Sigmoid colon (tissue), 6 donors: ENCODE measurements at regions not wholly inside any gene's neighbourhood (a gene's known extent, or its start where the extent isn't known, plus 50 kb on each side); places are given as distances from the start of the nearest gene placed in this dataset.

Experiments used
- DNase-seq: peaks from one replicate; pipeline ENCODE4 v3.0.0-alpha.2; 2019
- H3K27ac ChIP-seq, 4 donors: fragments of 200-600 bp; sonication (generic); one replicate each; pipeline ENCODE4 v1.5.1; 2016 to 2019; ENCODE audit warnings: mild to moderate bottlenecking in 1 of 4
- H3K27me3 ChIP-seq, 3 donors: fragments of 200-600 bp; sonication (generic); one replicate each; pipeline ENCODE4 v1.5.1; 2019; ENCODE audit warnings: mild to moderate bottlenecking in 1 of 3
- H3K36me3 ChIP-seq, 4 donors: fragments of 200-600 bp; sonication (generic); one replicate each; pipeline ENCODE4 v1.5.1; 2016 to 2019
- H3K4me1 ChIP-seq, 4 donors: fragments of 200-600 bp; sonication (generic); one replicate each; pipeline ENCODE4 v1.5.1; 2017 to 2019
- H3K4me3 ChIP-seq, 4 donors: fragments of 200-600 bp; sonication (generic); one replicate each; pipeline ENCODE4 v1.5.1; 2017 to 2019; ENCODE audit warnings: mild to moderate bottlenecking in 2 of 4, moderate library complexity in 1 of 4
- H3K9me3 ChIP-seq, 4 donors: fragments of 200-600 bp in 3 of 4; sonication (generic) in 3 of 4; one replicate each; pipeline versions ENCODE4 v1.5.1 to v1.6.1; 2013 to 2019
- CTCF ChIP-seq, 4 experiments: fragments of 450-650 bp in 3 of 4; fragments of 200-600 bp in 1 of 4; IDR thresholded peaks; one replicate each; pipeline ENCODE4 v1.5.1; 2016 to 2019; ENCODE audit warnings: antibody characterized with exemption in 4 of 4, mild to moderate bottlenecking in 3 of 4, moderate library complexity in 2 of 4
- EP300 ChIP-seq, 4 donors: sonication (generic); formaldehyde crosslinking; IDR thresholded peaks; one replicate each; pipeline ENCODE4 v1.6.1; 2017; ENCODE audit warnings: antibody characterized with exemption in 4 of 4
- POLR2A ChIP-seq, 2 donors: fragments of 450-650 bp; IDR thresholded peaks; one replicate each; pipeline ENCODE4 v1.6.1; 2016; ENCODE audit warnings: antibody characterized with exemption in 2 of 2, mild to moderate bottlenecking in 2 of 2, moderate library complexity in 2 of 2
- POLR2AphosphoS5 ChIP-seq, 4 donors: sonication (generic); formaldehyde crosslinking; IDR thresholded peaks; one replicate each; pipeline ENCODE4 v1.6.1; 2017; ENCODE audit warnings: antibody characterized with exemption in 4 of 4
- WGBS, 2 donors: extraction: QIAGEN DNeasy Blood & Tissue Kit; methylation state at CpG; one replicate each; pipeline ENCODE4 v1.1.7; 2013; 5-methylcytosine and 5-hydroxymethylcytosine counted together
- intact Hi-C: fragments of 100-400 bp; cut with DNase I; formaldehyde crosslinking; loops from one replicate; pipeline ENCODE4 v1.15.1; 2023
- donor health status: healthy with polysubstance abuse.
- donor health status: healthy.

GRCh38 chr5:118321081-118321480, 667.3 kb downstream of the DTWD2 start:
- 86 to 88% methylated on average over 2 of the region's 2 CpGs for WGBS, 2 donors
- intact Hi-C loops, result no loop called here
- DNase-seq, result no peak
- no peaks in the 10 kb centered on the region for H3K36me3 ChIP-seq
- H3K27me3 ChIP-seq, result no peaks in the 10 kb centered on the region
- H3K4me1 ChIP-seq, result no peaks in the 10 kb centered on the region
- H3K4me3 ChIP-seq, result no peak overlapping the region
- H3K9me3 ChIP-seq, result no peaks in the 10 kb centered on the region
- no peak overlapping the region for H3K27ac ChIP-seq
- TF ChIP-seq POLR2A (IDR thresholded peaks at IDR 0.05), result no peak
- TF ChIP-seq CTCF (IDR thresholded peaks at IDR 0.05), result no peak
- no peak for TF ChIP-seq POLR2AphosphoS5 (IDR thresholded peaks at IDR 0.05)
- TF ChIP-seq EP300 (IDR thresholded peaks at IDR 0.05), result no peak

GRCh38 chr5:118320121-118320520, 668.2 kb downstream of the DTWD2 start:
- no peak for DNase-seq
- H3K36me3 ChIP-seq, result no peaks in the 10 kb centered on the region
- 88 to 91% methylated on average over 4 of the region's 4 CpGs for WGBS, 2 donors
- H3K27me3 ChIP-seq, result no peaks in the 10 kb centered on the region
- no peaks in the 10 kb centered on the region for H3K9me3 ChIP-seq
- H3K4me3 ChIP-seq, result no peak overlapping the region
- no peak for TF ChIP-seq CTCF (IDR thresholded peaks at IDR 0.05)
- no peak overlapping the region for H3K27ac ChIP-seq
- no peaks in the 10 kb centered on the region for H3K4me1 ChIP-seq
- intact Hi-C loops, result no loop called here

- intact Hi-C loops, result no loop called here
- H3K4me3 ChIP-seq, result no peak overlapping the region
- no peaks in the 10 kb centered on the region for H3K4me1 ChIP-seq
- no peaks in the 10 kb centered on the region for H3K36me3 ChIP-seq
- H3K27me3 ChIP-seq, result no peaks in the 10 kb centered on the region
- no peak for TF ChIP-seq CTCF (IDR thresholded peaks at IDR 0.05)
- TF ChIP-seq EP300 (IDR thresholded peaks at IDR 0.05), result no peak
- no peak for TF ChIP-seq POLR2A (IDR thresholded peaks at IDR 0.05)
- no peak for TF ChIP-seq POLR2AphosphoS5 (IDR thresholded peaks at IDR 0.05)
- DNase-seq, result no peak
- whole genome bisulfite sequencing, 2 donors, result 68 to 77% methylated on average over 3 of the region's 3 CpGs
- H3K27ac ChIP-seq, result no peak overlapping the region
- H3K9me3 ChIP-seq, result no peaks in the 10 kb centered on the region
Measured at GRCh38 chr5:118314931-118315330, 673.4 kb downstream of the DTWD2 start.

GRCh38 chr5:118311103-118311819, 677.1 kb downstream of the DTWD2 start:
- intact Hi-C loops, result no loop called here

More at GRCh38 chr5:118311103-118311819, 677.1 kb downstream of the DTWD2 start:
- Histone ChIP-seq H3K27ac (no peak overlapping the region), H3K4me1 (no peaks in the 10 kb centered on the region), H3K9me3 (no peaks in the 10 kb centered on the region), H3K4me3 (no peak overlapping the region), H3K36me3 (no peaks in the 10 kb centered on the region), H3K27me3 (no peaks in the 10 kb centered on the region)
- no peak for DNase-seq
- 38 to 85% methylated on average over 5 of the region's 5 CpGs for WGBS, 2 donors
- no peak for TF ChIP-seq POLR2A (IDR thresholded peaks at IDR 0.05)
- TF ChIP-seq POLR2AphosphoS5 (IDR thresholded peaks at IDR 0.05), result no peak
- no peak for TF ChIP-seq CTCF (IDR thresholded peaks at IDR 0.05)
- TF ChIP-seq EP300 (IDR thresholded peaks at IDR 0.05), result no peak
